ENCODE measurements at regions not wholly inside any gene's neighbourhood (a gene's known extent, or its start where the extent isn't known, plus 50 kb on each side); places are given as distances from the start of the nearest gene placed in this dataset.

GRCh38 chr11:127224276-127224675 lies 223.7 kb upstream of the KIRREL3 start:
- Histone ChIP-seq H3K4me3 (ENCODE audit: low read depth, low read length) (no peak overlapping the region), H3K4me1 (ENCODE audit: control insufficient read depth, insufficient read depth, low read length) (no peaks in the 10 kb centered on the region), H3K27ac (ENCODE audit: low read depth, low read length) (no peak overlapping the region), H3K9me3 (ENCODE audit: control insufficient read depth, insufficient read depth, low read length) (no peaks in the 10 kb centered on the region), H3K27me3 (ENCODE audit: control insufficient read depth, insufficient read depth, low read length) (no peaks in the 10 kb centered on the region), H3K36me3 (ENCODE audit: control insufficient read depth, insufficient read depth, low read length) (no peaks in the 10 kb centered on the region)
- 81% methylated on average over 2 of the region's 2 CpGs for WGBS (ENCODE audit: insufficient coverage)
- no peak for DNase-seq (ENCODE audit: low read depth in 4 of 6, low spot score in 6 of 6)

- Histone ChIP-seq H3K4me3 (ENCODE audit: low read depth, low read length) (no peak overlapping the region), H3K36me3 (ENCODE audit: control insufficient read depth, insufficient read depth, low read length) (no peaks in the 10 kb centered on the region), H3K27ac (ENCODE audit: low read depth, low read length) (no peak overlapping the region), H3K27me3 (ENCODE audit: control insufficient read depth, insufficient read depth, low read length) (no peaks in the 10 kb centered on the region), H3K4me1 (ENCODE audit: control insufficient read depth, insufficient read depth, low read length) (no peaks in the 10 kb centered on the region), H3K9me3 (ENCODE audit: control insufficient read depth, insufficient read depth, low read length) (no peaks in the 10 kb centered on the region)
- DNase-seq (ENCODE audit: low read depth in 4 of 6, low spot score in 6 of 6): no peak
- whole genome bisulfite sequencing (ENCODE audit: insufficient coverage): no CpG with 5 or more reads among the region's 5 CpGs
Measured at GRCh38 chr11:127223633-127224032, 223.1 kb upstream of the KIRREL3 start.

GRCh38 chr11:127223026-127223425 lies 222.5 kb upstream of the KIRREL3 start:
- H3K36me3 ChIP-seq (ENCODE audit: control insufficient read depth, insufficient read depth, low read length): no peaks in the 10 kb centered on the region
- no CpG with 5 or more reads among the region's 1 CpG for WGBS (ENCODE audit: insufficient coverage)
- no peak overlapping the region for H3K4me3 ChIP-seq (ENCODE audit: low read depth, low read length)
- H3K9me3 ChIP-seq (ENCODE audit: control insufficient read depth, insufficient read depth, low read length): no peaks in the 10 kb centered on the region
- H3K27ac ChIP-seq (ENCODE audit: low read depth, low read length): no peak overlapping the region
- no peak for DNase-seq (ENCODE audit: low read depth in 4 of 6, low spot score in 6 of 6)
- H3K27me3 ChIP-seq (ENCODE audit: control insufficient read depth, insufficient read depth, low read length): no peaks in the 10 kb centered on the region
- no peaks in the 10 kb centered on the region for H3K4me1 ChIP-seq (ENCODE audit: control insufficient read depth, insufficient read depth, low read length)

- H3K27ac ChIP-seq (ENCODE audit: low read depth, low read length): no peak overlapping the region
- no peaks in the 10 kb centered on the region for H3K4me1 ChIP-seq (ENCODE audit: control insufficient read depth, insufficient read depth, low read length)
- no peaks in the 10 kb centered on the region for H3K36me3 ChIP-seq (ENCODE audit: control insufficient read depth, insufficient read depth, low read length)
- H3K9me3 ChIP-seq (ENCODE audit: control insufficient read depth, insufficient read depth, low read length): no peaks in the 10 kb centered on the region
- no peak for DNase-seq (ENCODE audit: low read depth in 4 of 6, low spot score in 6 of 6)
- no peak overlapping the region for H3K4me3 ChIP-seq (ENCODE audit: low read depth, low read length)
- 100% methylated on average over 2 of the region's 2 CpGs for WGBS (ENCODE audit: insufficient coverage)
- no peaks in the 10 kb centered on the region for H3K27me3 ChIP-seq (ENCODE audit: control insufficient read depth, insufficient read depth, low read length)
Measured at GRCh38 chr11:127219704-127220103, 219.1 kb upstream of the KIRREL3 start.

GRCh38 chr11:127218275-127218608 lies 217.7 kb upstream of the KIRREL3 start:
- no peak for DNase-seq (ENCODE audit: low read depth in 4 of 6, low spot score in 6 of 6)
- H3K9me3 ChIP-seq (ENCODE audit: control insufficient read depth, insufficient read depth, low read length): no peaks in the 10 kb centered on the region
- H3K27ac ChIP-seq (ENCODE audit: low read depth, low read length): no peak overlapping the region
- H3K4me3 ChIP-seq (ENCODE audit: low read depth, low read length): no peak overlapping the region
- no peaks in the 10 kb centered on the region for H3K4me1 ChIP-seq (ENCODE audit: control insufficient read depth, insufficient read depth, low read length)
- H3K36me3 ChIP-seq (ENCODE audit: control insufficient read depth, insufficient read depth, low read length): no peaks in the 10 kb centered on the region
- H3K27me3 ChIP-seq (ENCODE audit: control insufficient read depth, insufficient read depth, low read length): no peaks in the 10 kb centered on the region
- no CpG with 5 or more reads among the region's 3 CpGs for WGBS (ENCODE audit: insufficient coverage)

GRCh38 chr11:127217452-127218274 lies 217.1 kb upstream of the KIRREL3 start:
- Histone ChIP-seq H3K27ac (ENCODE audit: low read depth, low read length) (no peak overlapping the region), H3K36me3 (ENCODE audit: control insufficient read depth, insufficient read depth, low read length) (no peaks in the 10 kb centered on the region), H3K9me3 (ENCODE audit: control insufficient read depth, insufficient read depth, low read length) (no peaks in the 10 kb centered on the region), H3K4me3 (ENCODE audit: low read depth, low read length) (no peak overlapping the region), H3K27me3 (ENCODE audit: control insufficient read depth, insufficient read depth, low read length) (no peaks in the 10 kb centered on the region), H3K4me1 (ENCODE audit: control insufficient read depth, insufficient read depth, low read length) (no peaks in the 10 kb centered on the region)
- WGBS (ENCODE audit: insufficient coverage): 86% methylated on average over 1 of the region's 7 CpGs
- DNase-seq (ENCODE audit: low read depth in 4 of 6, low spot score in 6 of 6): no peak

- H3K27me3 ChIP-seq (ENCODE audit: control insufficient read depth, insufficient read depth, low read length): no peaks in the 10 kb centered on the region
- WGBS (ENCODE audit: insufficient coverage): 97% methylated on average over 3 of the region's 3 CpGs
- no peak for DNase-seq (ENCODE audit: low read depth in 4 of 6, low spot score in 6 of 6)
Measured at GRCh38 chr11:127205688-127206217, 205.2 kb upstream of the KIRREL3 start.

GRCh38 chr11:127203490-127203889 lies 202.9 kb upstream of the KIRREL3 start:
- no peak overlapping the region for H3K27ac ChIP-seq (ENCODE audit: low read depth, low read length)
- H3K4me3 ChIP-seq (ENCODE audit: low read depth, low read length): no peak overlapping the region
- no peaks in the 10 kb centered on the region for H3K4me1 ChIP-seq (ENCODE audit: control insufficient read depth, insufficient read depth, low read length)
- H3K36me3 ChIP-seq (ENCODE audit: control insufficient read depth, insufficient read depth, low read length): no peaks in the 10 kb centered on the region
- no peaks in the 10 kb centered on the region for H3K27me3 ChIP-seq (ENCODE audit: control insufficient read depth, insufficient read depth, low read length)
- peaks cover 9% of the 10 kb centered on the region for H3K9me3 ChIP-seq (ENCODE audit: control insufficient read depth, insufficient read depth, low read length)
- WGBS (ENCODE audit: insufficient coverage): no CpG with 5 or more reads among the region's 3 CpGs
- no peak for DNase-seq (ENCODE audit: low read depth in 4 of 6, low spot score in 6 of 6)

More at GRCh38 chr11:127205688-127206217, 205.2 kb upstream of the KIRREL3 start:
- Histone ChIP-seq H3K27ac (ENCODE audit: low read depth, low read length) (no peak overlapping the region), H3K4me3 (ENCODE audit: low read depth, low read length) (no peak overlapping the region), H3K4me1 (ENCODE audit: control insufficient read depth, insufficient read depth, low read length) (no peaks in the 10 kb centered on the region), H3K36me3 (ENCODE audit: control insufficient read depth, insufficient read depth, low read length) (no peaks in the 10 kb centered on the region), H3K9me3 (ENCODE audit: control insufficient read depth, insufficient read depth, low read length) (peaks cover 9% of the 10 kb centered on the region)

GRCh38 chr11:127202105-127202504 lies 201.5 kb upstream of the KIRREL3 start:
- Histone ChIP-seq H3K4me3 (ENCODE audit: low read depth, low read length) (no peak overlapping the region), H3K27me3 (ENCODE audit: control insufficient read depth, insufficient read depth, low read length) (no peaks in the 10 kb centered on the region), H3K36me3 (ENCODE audit: control insufficient read depth, insufficient read depth, low read length) (no peaks in the 10 kb centered on the region), H3K9me3 (ENCODE audit: control insufficient read depth, insufficient read depth, low read length) (peaks cover 4% of the 10 kb centered on the region), H3K4me1 (ENCODE audit: control insufficient read depth, insufficient read depth, low read length) (no peaks in the 10 kb centered on the region), H3K27ac (ENCODE audit: low read depth, low read length) (no peak overlapping the region)
- no peak for DNase-seq (ENCODE audit: low read depth in 4 of 6, low spot score in 6 of 6)

GRCh38 chr11:127199306-127199801 lies 198.8 kb upstream of the KIRREL3 start:
- H3K9me3 ChIP-seq (ENCODE audit: control insufficient read depth, insufficient read depth, low read length): no peaks in the 10 kb centered on the region
- H3K4me3 ChIP-seq (ENCODE audit: low read depth, low read length): no peak overlapping the region
- no peaks in the 10 kb centered on the region for H3K36me3 ChIP-seq (ENCODE audit: control insufficient read depth, insufficient read depth, low read length)
- H3K27me3 ChIP-seq (ENCODE audit: control insufficient read depth, insufficient read depth, low read length): no peaks in the 10 kb centered on the region
- no peak overlapping the region for H3K27ac ChIP-seq (ENCODE audit: low read depth, low read length)
- 90% methylated on average over 3 of the region's 3 CpGs for WGBS (ENCODE audit: insufficient coverage)
- no peak for DNase-seq (ENCODE audit: low read depth in 4 of 6, low spot score in 6 of 6)
- no peaks in the 10 kb centered on the region for H3K4me1 ChIP-seq (ENCODE audit: control insufficient read depth, insufficient read depth, low read length)
